GM23338 (cell line): ENCODE measurements at regions not wholly inside any gene's neighbourhood (a gene's known extent, or its start where the extent isn't known, plus 50 kb on each side); places are given as distances from the start of the nearest gene placed in this dataset.

Source experiments
- CREB1 ChIP-seq: fragments of 250-450 bp; sonication (Bioruptor Pico); IDR thresholded peaks from 2 replicates; pipeline ENCODE4 v1.5.0; 2020; ENCODE audit warnings: low read depth, mild to moderate bottlenecking, moderate library complexity
- EZH2 ChIP-seq: fragments of 200-600 bp; sonication (generic); IDR thresholded peaks from one replicate; pipeline ENCODE4 v1.8.0; 2017; ENCODE audit warnings: antibody characterized with exemption, mild to moderate bottlenecking, low read depth; ENCODE audit not compliant: unreplicated experiment
- EZH2phosphoT487 ChIP-seq: fragments of 200-600 bp; sonication (generic); IDR thresholded peaks from one replicate; pipeline ENCODE4 v1.8.1; 2018; ENCODE audit warnings: antibody characterized with exemption; ENCODE audit not compliant: unreplicated experiment
- JUNB ChIP-seq: IDR thresholded peaks from one replicate; pipeline ENCODE4 v1.6.1; 2016; ENCODE audit warnings: antibody characterized with exemption; ENCODE audit not compliant: unreplicated experiment
- NANOG ChIP-seq: IDR thresholded peaks from 2 replicates; pipeline ENCODE4 v1.6.1; 2016; ENCODE audit warnings: antibody characterized with exemption, borderline replicate concordance
- POLR2AphosphoS5 ChIP-seq: IDR thresholded peaks from 2 replicates; pipeline ENCODE4 v1.6.1; 2016; ENCODE audit warnings: antibody characterized with exemption, low read depth
- STAT1 ChIP-seq: IDR thresholded peaks from one replicate; pipeline ENCODE4 v1.6.1; 2016; ENCODE audit warnings: antibody characterized with exemption; ENCODE audit not compliant: unreplicated experiment
- ZNF114 ChIP-seq: fragments of 250-450 bp; sonication (Bioruptor Pico); IDR thresholded peaks from 2 replicates; pipeline ENCODE4 v1.5.0; 2020; ENCODE audit warnings: mild to moderate bottlenecking, moderate library complexity
- ZNF331 ChIP-seq: fragments of 250-450 bp; sonication (Bioruptor Pico); IDR thresholded peaks from 2 replicates; pipeline ENCODE4 v1.5.0; 2020; ENCODE audit warnings: low read depth, mild to moderate bottlenecking, moderate library complexity
- TF ChIP-seq, protein P1 (sequence below), 2 experiments: fragments of 200-600 bp in 1 of 2; sonication (generic) in 1 of 2; conservative IDR thresholded peaks; 2 replicates each; pipeline versions ENCODE4 v1.5.1 to v1.6.1; 2016 to 2017; ENCODE audit warnings: antibody characterized with exemption in 2 of 2, low read depth in 2 of 2, mild to moderate bottlenecking in 2 of 2, moderate library complexity in 1 of 2
- TF ChIP-seq, protein P2 (sequence below): IDR thresholded peaks from one replicate; pipeline ENCODE4 v1.6.1; 2018; ENCODE audit warnings: antibody characterized with exemption; ENCODE audit not compliant: unreplicated experiment
- TF ChIP-seq, protein P3 (sequence below): IDR thresholded peaks from 2 replicates; pipeline ENCODE4 v1.6.1; 2016; ENCODE audit warnings: antibody characterized with exemption

GRCh38 chr5:57889558-57889957, 406.9 kb upstream of the ACTBL2 start:
- TF ChIP-seq, protein P1, sequence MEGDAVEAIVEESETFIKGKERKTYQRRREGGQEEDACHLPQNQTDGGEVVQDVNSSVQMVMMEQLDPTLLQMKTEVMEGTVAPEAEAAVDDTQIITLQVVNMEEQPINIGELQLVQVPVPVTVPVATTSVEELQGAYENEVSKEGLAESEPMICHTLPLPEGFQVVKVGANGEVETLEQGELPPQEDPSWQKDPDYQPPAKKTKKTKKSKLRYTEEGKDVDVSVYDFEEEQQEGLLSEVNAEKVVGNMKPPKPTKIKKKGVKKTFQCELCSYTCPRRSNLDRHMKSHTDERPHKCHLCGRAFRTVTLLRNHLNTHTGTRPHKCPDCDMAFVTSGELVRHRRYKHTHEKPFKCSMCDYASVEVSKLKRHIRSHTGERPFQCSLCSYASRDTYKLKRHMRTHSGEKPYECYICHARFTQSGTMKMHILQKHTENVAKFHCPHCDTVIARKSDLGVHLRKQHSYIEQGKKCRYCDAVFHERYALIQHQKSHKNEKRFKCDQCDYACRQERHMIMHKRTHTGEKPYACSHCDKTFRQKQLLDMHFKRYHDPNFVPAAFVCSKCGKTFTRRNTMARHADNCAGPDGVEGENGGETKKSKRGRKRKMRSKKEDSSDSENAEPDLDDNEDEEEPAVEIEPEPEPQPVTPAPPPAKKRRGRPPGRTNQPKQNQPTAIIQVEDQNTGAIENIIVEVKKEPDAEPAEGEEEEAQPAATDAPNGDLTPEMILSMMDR (conservative IDR thresholded peaks at IDR 0.05; ENCODE audit: low read depth in 2 of 2), result peak in 1 of 2 experiments; percentile 34; a peak in 2 of 4 replicates
- TF ChIP-seq, protein P2, sequence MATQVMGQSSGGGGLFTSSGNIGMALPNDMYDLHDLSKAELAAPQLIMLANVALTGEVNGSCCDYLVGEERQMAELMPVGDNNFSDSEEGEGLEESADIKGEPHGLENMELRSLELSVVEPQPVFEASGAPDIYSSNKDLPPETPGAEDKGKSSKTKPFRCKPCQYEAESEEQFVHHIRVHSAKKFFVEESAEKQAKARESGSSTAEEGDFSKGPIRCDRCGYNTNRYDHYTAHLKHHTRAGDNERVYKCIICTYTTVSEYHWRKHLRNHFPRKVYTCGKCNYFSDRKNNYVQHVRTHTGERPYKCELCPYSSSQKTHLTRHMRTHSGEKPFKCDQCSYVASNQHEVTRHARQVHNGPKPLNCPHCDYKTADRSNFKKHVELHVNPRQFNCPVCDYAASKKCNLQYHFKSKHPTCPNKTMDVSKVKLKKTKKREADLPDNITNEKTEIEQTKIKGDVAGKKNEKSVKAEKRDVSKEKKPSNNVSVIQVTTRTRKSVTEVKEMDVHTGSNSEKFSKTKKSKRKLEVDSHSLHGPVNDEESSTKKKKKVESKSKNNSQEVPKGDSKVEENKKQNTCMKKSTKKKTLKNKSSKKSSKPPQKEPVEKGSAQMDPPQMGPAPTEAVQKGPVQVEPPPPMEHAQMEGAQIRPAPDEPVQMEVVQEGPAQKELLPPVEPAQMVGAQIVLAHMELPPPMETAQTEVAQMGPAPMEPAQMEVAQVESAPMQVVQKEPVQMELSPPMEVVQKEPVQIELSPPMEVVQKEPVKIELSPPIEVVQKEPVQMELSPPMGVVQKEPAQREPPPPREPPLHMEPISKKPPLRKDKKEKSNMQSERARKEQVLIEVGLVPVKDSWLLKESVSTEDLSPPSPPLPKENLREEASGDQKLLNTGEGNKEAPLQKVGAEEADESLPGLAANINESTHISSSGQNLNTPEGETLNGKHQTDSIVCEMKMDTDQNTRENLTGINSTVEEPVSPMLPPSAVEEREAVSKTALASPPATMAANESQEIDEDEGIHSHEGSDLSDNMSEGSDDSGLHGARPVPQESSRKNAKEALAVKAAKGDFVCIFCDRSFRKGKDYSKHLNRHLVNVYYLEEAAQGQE, result no peak
- TF ChIP-seq JUNB (no peak), EZH2 (no peak), POLR2AphosphoS5 (no peak), EZH2phosphoT487 (no peak), CREB1 (CRISPR knock-in tag) (no peak), ZNF114 (CRISPR knock-in tag) (no peak), STAT1 (no peak), ZNF331 (CRISPR knock-in tag) (no peak), NANOG (no peak)
- TF ChIP-seq, protein P3, sequence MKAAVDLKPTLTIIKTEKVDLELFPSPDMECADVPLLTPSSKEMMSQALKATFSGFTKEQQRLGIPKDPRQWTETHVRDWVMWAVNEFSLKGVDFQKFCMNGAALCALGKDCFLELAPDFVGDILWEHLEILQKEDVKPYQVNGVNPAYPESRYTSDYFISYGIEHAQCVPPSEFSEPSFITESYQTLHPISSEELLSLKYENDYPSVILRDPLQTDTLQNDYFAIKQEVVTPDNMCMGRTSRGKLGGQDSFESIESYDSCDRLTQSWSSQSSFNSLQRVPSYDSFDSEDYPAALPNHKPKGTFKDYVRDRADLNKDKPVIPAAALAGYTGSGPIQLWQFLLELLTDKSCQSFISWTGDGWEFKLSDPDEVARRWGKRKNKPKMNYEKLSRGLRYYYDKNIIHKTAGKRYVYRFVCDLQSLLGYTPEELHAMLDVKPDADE, result no peak
